Globus pallidus (tissue), 1 donor: ENCODE measurements at regions not wholly inside any gene's neighbourhood (a gene's known extent, or its start where the extent isn't known, plus 50 kb on each side); places are given as distances from the start of the nearest gene placed in this dataset.
A peak's percentile ranks its signal among the peaks of the same experiment; 100 is the strongest.
"Not testable (repeated sequence)": the region's sequence is repeated elsewhere in the genome, so short reads cannot be mapped to it uniquely, and the experiment has no call there.

Experiments used
- DNase-seq: peaks from one replicate; pipeline ENCODE4 v3.0.0-alpha.2; 2015; ENCODE audit warnings: low spot score

- not testable (repeated sequence) for DNase-seq
These were observed 69.9 kb upstream of the GDNF start for GRCh38 chr5:37909610-37910266.

GRCh38 chr5:37906416-37906815 is 66.6 kb upstream of the GDNF start:
- no peak for DNase-seq

GRCh38 chr5:37905230-37905629 is 65.4 kb upstream of the GDNF start:
- no peak for DNase-seq

- no peak for DNase-seq
These were observed 62.5 kb upstream of the GDNF start for GRCh38 chr5:37902323-37902722.

GRCh38 chr5:37900692-37901091 is 60.9 kb upstream of the GDNF start:
- peak; percentile 42 for DNase-seq

GRCh38 chr5:37899037-37899436 is 59.2 kb upstream of the GDNF start:
- no peak for DNase-seq

- DNase-seq = no peak
These were observed 56.3 kb upstream of the GDNF start for GRCh38 chr5:37896159-37896558.

GRCh38 chr5:37893434-37894134 is 53.7 kb upstream of the GDNF start:
- no peak for DNase-seq

GRCh38 chr5:37892586-37892985 is 52.7 kb upstream of the GDNF start:
- no peak for DNase-seq

GRCh38 chr5:37891832-37892231 is 52.0 kb upstream of the GDNF start:
- DNase-seq = no peak

GRCh38 chr5:37889612-37890317 is 49.9 kb upstream of the GDNF start:
- DNase-seq = no peak
